WTC11 (cell line): ENCODE measurements at regions not wholly inside any gene's neighbourhood (a gene's known extent, or its start where the extent isn't known, plus 50 kb on each side); places are given as distances from the start of the nearest gene placed in this dataset.

Source experiments
- ATAC-seq: fragments of 200-7000 bp; cut with Tn5 transposase; 2 replicates; pipeline ENCODE4 v1.10.0; 2021; ENCODE audit warnings: mild to moderate bottlenecking, moderate library complexity
- CTCF ChIA-PET: fragments of 300-600 bp; sonication (Branson Sonifier 250); formaldehyde crosslinking; loops from one replicate; lab custom pipeline; 2021; ENCODE audit warnings: antibody characterized with exemption; lab: Charles Lee
- POLR2A ChIA-PET: fragments of 350-600 bp; sonication (Branson Sonifier 250); formaldehyde crosslinking; loops from one replicate; lab custom pipeline; 2021; ENCODE audit warnings: antibody characterized with exemption; lab: Charles Lee
- DNase-seq: peaks from one replicate; pipeline ENCODE4 v3.0.0; 2021; ENCODE audit warnings: low spot score
- H3K27ac Mint-ChIP-seq: 2 replicates; pipeline ENCODE4 v1.8.0; 2021; ENCODE audit warnings: mixed read lengths
- H3K27me3 Mint-ChIP-seq: 2 replicates; pipeline ENCODE4 v1.8.0; 2021; ENCODE audit warnings: low read depth, mild to moderate bottlenecking, moderate library complexity, mixed read lengths
- H3K36me3 Mint-ChIP-seq: 2 replicates; pipeline ENCODE4 v1.8.0; 2021; ENCODE audit warnings: mixed read lengths
- H3K4me1 Mint-ChIP-seq: 2 replicates; pipeline ENCODE4 v1.8.0; 2022; ENCODE audit warnings: mixed read lengths
- H3K4me3 Mint-ChIP-seq: 2 replicates; pipeline ENCODE4 v1.8.0; 2021; ENCODE audit warnings: mild to moderate bottlenecking, moderate library complexity, mixed read lengths
- H3K9me3 Mint-ChIP-seq: 2 replicates; pipeline ENCODE4 v1.8.0; 2021; ENCODE audit warnings: mixed read lengths
- ELF4 ChIP-seq: sonication (generic); formaldehyde crosslinking; IDR thresholded peaks from 2 replicates; pipeline ENCODE4 v1.8.1; 2022; ENCODE audit warnings: low read depth, mild to moderate bottlenecking, moderate library complexity, missing genetic modification reagents
- ESRRA ChIP-seq: sonication (generic); formaldehyde crosslinking; IDR thresholded peaks from 2 replicates; pipeline ENCODE4 v1.8.1; 2022; ENCODE audit warnings: mild to moderate bottlenecking, missing genetic modification reagents, borderline replicate concordance
- ETV6 ChIP-seq: sonication (generic); formaldehyde crosslinking; IDR thresholded peaks from 2 replicates; pipeline ENCODE4 v1.8.1; 2022; ENCODE audit warnings: mild to moderate bottlenecking, missing genetic modification reagents
- FOXK1 ChIP-seq: sonication (generic); formaldehyde crosslinking; IDR thresholded peaks from 2 replicates; pipeline ENCODE4 v1.8.0; 2022; ENCODE audit warnings: mild to moderate bottlenecking, moderate library complexity, missing genetic modification reagents
- GTF2I ChIP-seq: fragments of 250-450 bp; sonication (Bioruptor Pico); conservative IDR thresholded peaks from 2 replicates; pipeline ENCODE4 v1.4.0; 2021; ENCODE audit warnings: mild to moderate bottlenecking
- MXD4 ChIP-seq: fragments of 250-450 bp; sonication (Bioruptor Pico); IDR thresholded peaks from 2 replicates; pipeline ENCODE4 v1.8.0; 2021; ENCODE audit warnings: mild to moderate bottlenecking, moderate library complexity, borderline replicate concordance
- MYBL2 ChIP-seq: sonication (generic); formaldehyde crosslinking; IDR thresholded peaks from 2 replicates; pipeline ENCODE4 v1.8.1; 2023; ENCODE audit warnings: mild to moderate bottlenecking, moderate library complexity, missing genetic modification reagents
- NR2C2 ChIP-seq: sonication (generic); formaldehyde crosslinking; IDR thresholded peaks from 2 replicates; pipeline ENCODE4 v1.8.0; 2022; ENCODE audit warnings: mild to moderate bottlenecking, missing genetic modification reagents
- OVOL2 ChIP-seq: fragments of 250-450 bp; sonication (Bioruptor Pico); IDR thresholded peaks from 2 replicates; pipeline ENCODE4 v1.9.0; 2021; ENCODE audit warnings: mild to moderate bottlenecking, borderline replicate concordance
- SMAD3 ChIP-seq: sonication (generic); formaldehyde crosslinking; IDR thresholded peaks from 2 replicates; pipeline ENCODE4 v1.8.0; 2022; ENCODE audit warnings: missing genetic modification reagents, mild to moderate bottlenecking, borderline replicate concordance
- SP1 ChIP-seq: sonication (generic); formaldehyde crosslinking; conservative IDR thresholded peaks from 2 replicates; pipeline ENCODE4 v1.8.1; 2022; ENCODE audit warnings: missing genetic modification reagents
- TEAD1 ChIP-seq: sonication (generic); formaldehyde crosslinking; IDR thresholded peaks from 2 replicates; pipeline ENCODE4 v1.8.0; 2022; ENCODE audit warnings: mild to moderate bottlenecking, missing genetic modification reagents
- ZBTB21 ChIP-seq: sonication (generic); formaldehyde crosslinking; IDR thresholded peaks from 2 replicates; pipeline ENCODE4 v1.8.1; 2023; ENCODE audit warnings: mild to moderate bottlenecking, missing genetic modification reagents, borderline replicate concordance
- TF ChIP-seq, protein P1 (sequence below): sonication (generic); formaldehyde crosslinking; IDR thresholded peaks from 2 replicates; pipeline ENCODE4 v1.8.0; 2023; ENCODE audit warnings: missing genetic modification reagents, mild to moderate bottlenecking, borderline replicate concordance
- TF ChIP-seq, protein P2 (sequence below): sonication (generic); formaldehyde crosslinking; IDR thresholded peaks from 2 replicates; pipeline ENCODE4 v1.8.0; 2022; ENCODE audit warnings: mild to moderate bottlenecking, missing genetic modification reagents
- TF ChIP-seq, protein P3 (sequence below): sonication (generic); formaldehyde crosslinking; IDR thresholded peaks from 2 replicates; pipeline ENCODE4 v1.8.1; 2022; ENCODE audit warnings: mild to moderate bottlenecking, missing genetic modification reagents, moderate library complexity, borderline replicate concordance
- TF ChIP-seq, protein P4 (sequence below): sonication (generic); formaldehyde crosslinking; IDR thresholded peaks from 2 replicates; pipeline ENCODE4 v1.8.1; 2023; ENCODE audit warnings: mild to moderate bottlenecking, missing genetic modification reagents, moderate library complexity
- TF ChIP-seq, protein P5 (sequence below): sonication (generic); formaldehyde crosslinking; IDR thresholded peaks from 2 replicates; pipeline ENCODE4 v1.8.0; 2022; ENCODE audit warnings: mild to moderate bottlenecking, missing genetic modification reagents

DNA sequence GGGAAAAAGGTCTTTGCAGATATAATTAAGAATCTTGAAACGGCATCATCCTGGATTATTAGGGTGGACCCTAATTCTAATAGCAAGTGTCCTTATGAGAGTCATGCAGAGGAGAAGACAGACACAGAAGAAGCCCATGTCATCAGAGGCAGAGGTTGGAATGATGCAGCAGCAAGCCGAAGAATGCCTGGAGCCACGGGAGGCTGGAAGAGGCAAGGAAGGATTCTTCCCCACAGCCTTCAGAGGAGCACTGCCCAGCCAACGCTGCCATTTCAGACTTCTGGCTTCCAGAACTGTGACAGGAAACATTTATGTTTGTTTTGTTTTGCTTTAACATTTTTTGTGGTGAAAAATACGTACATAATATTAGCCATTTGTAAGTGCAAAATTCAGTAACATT lies 72.3 kb downstream of the MCFD2 start:
- ATAC-seq = no peak
- H3K9me3 Mint-ChIP-seq = no peaks in the 10 kb centered on the region
- DNase-seq = no peak
- H3K27me3 Mint-ChIP-seq = no peaks in the 10 kb centered on the region
- H3K36me3 Mint-ChIP-seq = no peaks in the 10 kb centered on the region
- H3K27ac Mint-ChIP-seq = no peak overlapping the region
- ChIA-PET CTCF (no interaction called here), POLR2A (no interaction called here)
- no peaks in the 10 kb centered on the region for H3K4me1 Mint-ChIP-seq
- no peak for TF ChIP-seq ELF4 (CRISPR knock-in tag)
- no peak for TF ChIP-seq ZBTB21 (CRISPR knock-in tag)
- TF ChIP-seq, protein P1, sequence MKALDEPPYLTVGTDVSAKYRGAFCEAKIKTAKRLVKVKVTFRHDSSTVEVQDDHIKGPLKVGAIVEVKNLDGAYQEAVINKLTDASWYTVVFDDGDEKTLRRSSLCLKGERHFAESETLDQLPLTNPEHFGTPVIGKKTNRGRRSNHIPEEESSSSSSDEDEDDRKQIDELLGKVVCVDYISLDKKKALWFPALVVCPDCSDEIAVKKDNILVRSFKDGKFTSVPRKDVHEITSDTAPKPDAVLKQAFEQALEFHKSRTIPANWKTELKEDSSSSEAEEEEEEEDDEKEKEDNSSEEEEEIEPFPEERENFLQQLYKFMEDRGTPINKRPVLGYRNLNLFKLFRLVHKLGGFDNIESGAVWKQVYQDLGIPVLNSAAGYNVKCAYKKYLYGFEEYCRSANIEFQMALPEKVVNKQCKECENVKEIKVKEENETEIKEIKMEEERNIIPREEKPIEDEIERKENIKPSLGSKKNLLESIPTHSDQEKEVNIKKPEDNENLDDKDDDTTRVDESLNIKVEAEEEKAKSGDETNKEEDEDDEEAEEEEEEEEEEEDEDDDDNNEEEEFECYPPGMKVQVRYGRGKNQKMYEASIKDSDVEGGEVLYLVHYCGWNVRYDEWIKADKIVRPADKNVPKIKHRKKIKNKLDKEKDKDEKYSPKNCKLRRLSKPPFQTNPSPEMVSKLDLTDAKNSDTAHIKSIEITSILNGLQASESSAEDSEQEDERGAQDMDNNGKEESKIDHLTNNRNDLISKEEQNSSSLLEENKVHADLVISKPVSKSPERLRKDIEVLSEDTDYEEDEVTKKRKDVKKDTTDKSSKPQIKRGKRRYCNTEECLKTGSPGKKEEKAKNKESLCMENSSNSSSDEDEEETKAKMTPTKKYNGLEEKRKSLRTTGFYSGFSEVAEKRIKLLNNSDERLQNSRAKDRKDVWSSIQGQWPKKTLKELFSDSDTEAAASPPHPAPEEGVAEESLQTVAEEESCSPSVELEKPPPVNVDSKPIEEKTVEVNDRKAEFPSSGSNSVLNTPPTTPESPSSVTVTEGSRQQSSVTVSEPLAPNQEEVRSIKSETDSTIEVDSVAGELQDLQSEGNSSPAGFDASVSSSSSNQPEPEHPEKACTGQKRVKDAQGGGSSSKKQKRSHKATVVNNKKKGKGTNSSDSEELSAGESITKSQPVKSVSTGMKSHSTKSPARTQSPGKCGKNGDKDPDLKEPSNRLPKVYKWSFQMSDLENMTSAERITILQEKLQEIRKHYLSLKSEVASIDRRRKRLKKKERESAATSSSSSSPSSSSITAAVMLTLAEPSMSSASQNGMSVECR = no peak
- no peak for TF ChIP-seq MXD4 (CRISPR knock-in tag)
- no peak for TF ChIP-seq SMAD3
- TF ChIP-seq FOXK1 (CRISPR knock-in tag) = no peak
- TF ChIP-seq, protein P2, sequence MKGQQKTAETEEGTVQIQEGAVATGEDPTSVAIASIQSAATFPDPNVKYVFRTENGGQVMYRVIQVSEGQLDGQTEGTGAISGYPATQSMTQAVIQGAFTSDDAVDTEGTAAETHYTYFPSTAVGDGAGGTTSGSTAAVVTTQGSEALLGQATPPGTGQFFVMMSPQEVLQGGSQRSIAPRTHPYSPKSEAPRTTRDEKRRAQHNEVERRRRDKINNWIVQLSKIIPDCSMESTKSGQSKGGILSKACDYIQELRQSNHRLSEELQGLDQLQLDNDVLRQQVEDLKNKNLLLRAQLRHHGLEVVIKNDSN (CRISPR knock-in tag) = no peak
- TF ChIP-seq OVOL2 (CRISPR knock-in tag) = no peak
- TF ChIP-seq TEAD1 (CRISPR knock-in tag) = no peak
- TF ChIP-seq, protein P3, sequence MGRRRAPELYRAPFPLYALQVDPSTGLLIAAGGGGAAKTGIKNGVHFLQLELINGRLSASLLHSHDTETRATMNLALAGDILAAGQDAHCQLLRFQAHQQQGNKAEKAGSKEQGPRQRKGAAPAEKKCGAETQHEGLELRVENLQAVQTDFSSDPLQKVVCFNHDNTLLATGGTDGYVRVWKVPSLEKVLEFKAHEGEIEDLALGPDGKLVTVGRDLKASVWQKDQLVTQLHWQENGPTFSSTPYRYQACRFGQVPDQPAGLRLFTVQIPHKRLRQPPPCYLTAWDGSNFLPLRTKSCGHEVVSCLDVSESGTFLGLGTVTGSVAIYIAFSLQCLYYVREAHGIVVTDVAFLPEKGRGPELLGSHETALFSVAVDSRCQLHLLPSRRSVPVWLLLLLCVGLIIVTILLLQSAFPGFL (CRISPR knock-in tag) = no peak
- TF ChIP-seq ETV6 (CRISPR knock-in tag) = no peak
- TF ChIP-seq MYBL2 (CRISPR knock-in tag) = no peak
- TF ChIP-seq, protein P4, sequence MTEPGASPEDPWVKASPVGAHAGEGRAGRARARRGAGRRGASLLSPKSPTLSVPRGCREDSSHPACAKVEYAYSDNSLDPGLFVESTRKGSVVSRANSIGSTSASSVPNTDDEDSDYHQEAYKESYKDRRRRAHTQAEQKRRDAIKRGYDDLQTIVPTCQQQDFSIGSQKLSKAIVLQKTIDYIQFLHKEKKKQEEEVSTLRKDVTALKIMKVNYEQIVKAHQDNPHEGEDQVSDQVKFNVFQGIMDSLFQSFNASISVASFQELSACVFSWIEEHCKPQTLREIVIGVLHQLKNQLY (CRISPR knock-in tag) = no peak
- TF ChIP-seq ESRRA (CRISPR knock-in tag) = no peak
- no peak for TF ChIP-seq NR2C2 (CRISPR knock-in tag)
- TF ChIP-seq SP1 (CRISPR knock-in tag) = no peak
- no peak overlapping the region for H3K4me3 Mint-ChIP-seq

DNA sequence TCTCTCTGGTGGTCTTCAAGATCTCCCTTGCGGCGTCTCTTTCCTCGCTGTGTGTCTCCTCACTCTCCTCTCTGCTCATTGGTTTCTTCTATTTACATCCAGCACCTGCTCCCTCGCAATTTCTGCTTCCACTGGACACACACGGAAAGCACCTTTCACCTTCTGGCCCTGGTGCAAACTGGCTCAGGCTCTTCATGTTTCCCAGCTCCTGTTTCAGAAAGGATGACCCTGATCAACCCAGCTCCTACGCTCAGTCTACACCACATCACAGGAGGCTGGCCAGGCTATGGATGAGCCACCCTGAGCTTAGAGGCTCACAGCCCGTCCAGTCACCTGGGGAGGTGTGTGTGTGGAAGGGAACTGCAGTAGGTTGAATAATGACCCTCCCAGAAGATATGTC lies 72.7 kb downstream of the MCFD2 start:
- Mint-ChIP-seq H3K36me3 (no peaks in the 10 kb centered on the region), H3K9me3 (no peaks in the 10 kb centered on the region), H3K4me1 (no peaks in the 10 kb centered on the region), H3K27me3 (no peaks in the 10 kb centered on the region), H3K4me3 (no peak overlapping the region), H3K27ac (no peak overlapping the region)
- ChIA-PET CTCF (no interaction called here), POLR2A (no interaction called here)
- no peak for ATAC-seq
- no peak for TF ChIP-seq GTF2I
- TF ChIP-seq, protein P5, sequence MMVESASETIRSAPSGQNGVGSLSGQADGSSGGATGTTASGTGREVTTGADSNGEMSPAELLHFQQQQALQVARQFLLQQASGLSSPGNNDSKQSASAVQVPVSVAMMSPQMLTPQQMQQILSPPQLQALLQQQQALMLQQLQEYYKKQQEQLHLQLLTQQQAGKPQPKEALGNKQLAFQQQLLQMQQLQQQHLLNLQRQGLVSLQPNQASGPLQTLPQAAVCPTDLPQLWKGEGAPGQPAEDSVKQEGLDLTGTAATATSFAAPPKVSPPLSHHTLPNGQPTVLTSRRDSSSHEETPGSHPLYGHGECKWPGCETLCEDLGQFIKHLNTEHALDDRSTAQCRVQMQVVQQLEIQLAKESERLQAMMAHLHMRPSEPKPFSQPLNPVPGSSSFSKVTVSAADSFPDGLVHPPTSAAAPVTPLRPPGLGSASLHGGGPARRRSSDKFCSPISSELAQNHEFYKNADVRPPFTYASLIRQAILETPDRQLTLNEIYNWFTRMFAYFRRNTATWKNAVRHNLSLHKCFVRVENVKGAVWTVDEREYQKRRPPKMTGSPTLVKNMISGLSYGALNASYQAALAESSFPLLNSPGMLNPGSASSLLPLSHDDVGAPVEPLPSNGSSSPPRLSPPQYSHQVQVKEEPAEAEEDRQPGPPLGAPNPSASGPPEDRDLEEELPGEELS (CRISPR knock-in tag) = no peak
- TF ChIP-seq, protein P3 (CRISPR knock-in tag) = no peak
- no peak for DNase-seq
